Sigmoid colon (tissue), 4 donors: ENCODE measurements at regions not wholly inside any gene's neighbourhood (a gene's known extent, or its start where the extent isn't known, plus 50 kb on each side); places are given as distances from the start of the nearest gene placed in this dataset.

Experiments used
- CTCF ChIP-seq, 4 experiments: fragments of 450-650 bp in 3 of 4; fragments of 200-600 bp in 1 of 4; IDR thresholded peaks; one replicate each; pipeline ENCODE4 v1.5.1; 2016 to 2019; ENCODE audit warnings: antibody characterized with exemption in 4 of 4, mild to moderate bottlenecking in 3 of 4, moderate library complexity in 2 of 4
- POLR2A ChIP-seq, 2 donors: fragments of 450-650 bp; IDR thresholded peaks; one replicate each; pipeline ENCODE4 v1.6.1; 2016; ENCODE audit warnings: antibody characterized with exemption in 2 of 2, mild to moderate bottlenecking in 2 of 2, moderate library complexity in 2 of 2
- POLR2AphosphoS5 ChIP-seq, 4 donors: sonication (generic); formaldehyde crosslinking; IDR thresholded peaks; one replicate each; pipeline ENCODE4 v1.6.1; 2017; ENCODE audit warnings: antibody characterized with exemption in 4 of 4

DNA sequence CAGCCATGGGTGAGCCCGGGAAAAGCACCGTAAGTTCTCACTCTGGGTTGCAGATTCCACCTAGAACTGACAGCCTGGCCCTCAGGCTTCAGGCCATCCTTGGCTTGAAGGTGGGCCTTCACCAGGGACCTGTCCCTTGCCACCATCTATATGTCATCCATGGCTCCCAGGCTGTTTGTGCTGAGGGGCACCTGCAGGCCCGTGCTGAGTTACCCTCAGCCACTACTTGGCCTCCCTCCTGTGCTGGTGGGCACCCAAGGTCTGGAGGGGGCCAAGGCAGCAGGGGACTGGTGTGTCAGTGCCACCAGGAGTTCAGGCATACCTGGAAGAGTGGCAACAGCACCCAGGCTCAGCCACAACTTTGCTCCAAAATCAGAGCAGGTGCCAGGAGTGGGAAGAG, 326.2 kb upstream of the SMIM21 start:
- TF ChIP-seq CTCF (IDR thresholded peaks at IDR 0.05) (no peak), POLR2A (IDR thresholded peaks at IDR 0.05) (no peak), POLR2AphosphoS5 (IDR thresholded peaks at IDR 0.05) (no peak)
